NCI-H2227 (cell line): ENCODE measurements at regions not wholly inside any gene's neighbourhood (a gene's known extent, or its start where the extent isn't known, plus 50 kb on each side); places are given as distances from the start of the nearest gene placed in this dataset.

Source experiments
- DNase-seq: peaks from one replicate; lab custom pipeline; 2025; ENCODE audit not compliant: unreplicated experiment; lab: John Stamatoyannopoulos, UW

- no peak for DNase-seq
These were observed 64.5 kb upstream of the STK38L start for GRCh38 chr12:27179400-27180214.

DNA sequence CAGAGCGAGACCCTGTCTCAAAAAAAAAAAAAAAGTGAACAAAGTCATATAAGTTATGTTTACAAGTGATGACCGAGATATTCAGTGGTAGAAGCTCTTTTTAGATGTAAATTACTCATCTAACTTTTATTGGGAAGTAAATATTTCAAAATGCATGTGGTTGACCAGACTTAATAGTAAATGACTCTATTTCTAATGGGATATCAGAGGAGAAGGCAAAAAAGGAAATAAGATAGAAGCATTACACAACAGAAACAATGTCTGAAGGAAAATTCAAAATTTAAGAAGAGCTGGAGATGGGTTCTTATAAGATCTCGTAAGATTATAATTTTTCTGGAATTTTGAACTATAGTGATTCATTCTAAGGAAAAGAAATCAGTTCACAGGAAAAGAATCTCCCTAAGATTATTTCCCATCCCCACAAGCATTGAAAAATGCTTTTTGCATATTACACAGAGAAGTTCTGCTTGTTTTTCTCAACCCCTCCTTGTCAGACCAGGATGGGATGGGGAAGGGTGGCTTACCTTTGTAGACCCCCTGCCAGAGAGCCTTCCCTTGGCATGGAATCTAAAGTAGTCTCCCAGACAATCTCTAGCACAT is 63.1 kb upstream of the STK38L start:
- no peak for DNase-seq

DNA sequence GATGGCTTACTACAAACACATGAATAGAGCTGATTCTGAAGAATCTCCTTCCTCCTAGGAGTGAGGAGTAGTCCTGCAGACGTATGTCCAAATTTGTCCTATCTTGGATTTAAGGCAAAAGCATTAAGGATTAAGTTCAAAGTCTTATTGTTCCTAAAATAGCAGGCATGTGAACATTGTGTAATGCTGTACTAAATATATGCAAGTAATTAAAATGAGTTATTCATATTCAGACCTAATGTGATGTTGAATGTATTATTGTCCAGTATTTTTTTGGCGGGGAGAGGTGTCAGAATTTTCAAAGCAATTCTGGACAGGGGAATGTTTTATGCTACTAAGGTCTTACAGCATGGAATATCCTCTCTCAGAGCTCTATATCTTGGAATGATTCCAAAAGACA is 60.7 kb upstream of the STK38L start:
- no peak for DNase-seq

- no peak for DNase-seq
These were observed 58.7 kb upstream of the STK38L start for GRCh38 chr12:27185234-27186021.

DNA sequence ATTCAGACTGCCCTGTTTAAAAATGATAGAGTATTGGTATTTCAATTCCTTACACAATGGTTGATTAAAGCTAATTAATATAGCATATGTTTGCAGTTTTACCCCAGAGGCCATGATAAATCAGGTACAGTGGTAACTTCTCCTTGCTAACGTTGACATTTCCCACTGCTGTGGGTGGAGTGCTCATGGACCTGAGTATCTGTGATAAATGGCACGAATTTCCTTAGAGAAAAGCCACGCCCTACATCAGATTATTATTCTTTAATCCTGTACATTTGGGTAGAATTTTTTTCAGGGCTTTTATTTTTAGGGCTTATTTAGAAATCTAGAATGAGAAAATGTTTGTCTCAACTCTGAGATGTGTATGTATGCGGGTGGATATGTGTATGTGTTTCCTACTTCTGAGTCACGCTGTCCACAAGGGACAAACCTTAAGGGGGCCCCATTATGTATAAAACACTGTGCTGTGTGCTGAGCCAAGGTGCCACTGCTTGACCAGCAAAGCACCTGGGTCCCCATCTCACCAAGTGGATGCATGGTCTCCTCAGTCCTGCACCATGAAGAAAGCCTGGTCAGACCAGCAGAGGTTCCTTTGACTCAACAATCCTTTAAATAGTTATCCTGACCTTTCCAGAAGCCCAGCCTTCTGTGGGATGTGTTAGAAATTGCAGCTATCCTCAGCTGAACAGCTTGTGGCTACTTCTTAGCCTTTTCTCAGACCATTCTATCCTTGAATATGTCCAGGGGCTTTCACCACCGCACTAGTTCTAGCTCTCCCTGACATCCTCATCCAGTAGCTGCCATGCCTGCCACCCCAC is 57.9 kb upstream of the STK38L start:
- DNase-seq, result no peak

GRCh38 chr12:27187697-27188096 is 56.4 kb upstream of the STK38L start:
- no peak for DNase-seq

DNA sequence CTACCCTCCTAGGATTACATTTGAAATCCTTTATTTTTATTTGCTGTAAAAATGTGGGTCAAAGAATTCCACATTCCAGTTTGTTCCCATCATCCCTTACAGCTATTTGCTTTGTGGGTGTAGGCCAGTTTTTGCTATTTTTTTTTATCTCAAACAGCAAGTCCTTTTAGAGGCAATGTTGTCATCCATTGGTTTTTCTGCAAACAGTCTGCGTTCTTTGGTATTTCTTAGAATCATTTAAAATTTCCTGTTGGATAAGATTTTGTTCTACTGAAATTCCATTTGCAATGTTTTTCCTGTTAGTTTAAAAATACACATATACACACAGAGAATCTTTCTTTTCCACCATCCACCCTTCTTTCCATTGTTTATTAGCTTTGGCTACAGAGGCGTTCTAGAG is 53.3 kb upstream of the STK38L start:
- no peak for DNase-seq

- DNase-seq, result no peak
These were observed 52.6 kb upstream of the STK38L start for GRCh38 chr12:27191531-27191930.

DNA sequence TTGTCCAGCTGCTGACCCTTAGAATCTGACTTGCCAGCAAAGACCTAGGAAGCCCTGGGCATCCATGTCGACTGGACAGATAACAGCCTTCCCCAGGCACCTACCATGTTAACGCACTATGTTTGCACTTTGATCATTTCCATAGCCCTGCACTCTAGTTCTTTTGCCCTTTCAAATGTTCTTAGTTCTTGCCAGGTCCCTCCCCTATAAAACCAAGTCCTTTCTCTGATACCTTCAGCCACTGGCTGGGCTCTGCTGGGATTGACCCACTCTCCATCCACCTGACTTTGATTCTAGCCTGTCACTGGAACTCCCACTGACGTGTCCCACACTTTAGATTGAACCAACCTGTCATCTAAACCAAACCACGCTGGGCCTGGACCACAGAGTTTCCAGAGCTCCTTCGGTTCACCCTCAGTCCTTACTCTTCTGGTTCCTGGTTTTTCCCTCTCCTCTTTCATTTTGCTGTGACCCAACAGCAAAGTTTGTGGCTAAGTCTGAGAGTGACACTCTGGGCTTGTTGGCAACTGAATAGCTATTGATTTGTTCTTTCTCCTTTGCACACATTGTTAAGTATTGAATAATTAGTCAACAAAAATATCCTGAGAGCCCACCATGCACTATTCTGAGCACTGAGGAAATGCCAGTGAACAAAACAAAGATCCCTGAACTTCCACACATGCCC is 51.8 kb upstream of the STK38L start:
- DNase-seq, result no peak

DNA sequence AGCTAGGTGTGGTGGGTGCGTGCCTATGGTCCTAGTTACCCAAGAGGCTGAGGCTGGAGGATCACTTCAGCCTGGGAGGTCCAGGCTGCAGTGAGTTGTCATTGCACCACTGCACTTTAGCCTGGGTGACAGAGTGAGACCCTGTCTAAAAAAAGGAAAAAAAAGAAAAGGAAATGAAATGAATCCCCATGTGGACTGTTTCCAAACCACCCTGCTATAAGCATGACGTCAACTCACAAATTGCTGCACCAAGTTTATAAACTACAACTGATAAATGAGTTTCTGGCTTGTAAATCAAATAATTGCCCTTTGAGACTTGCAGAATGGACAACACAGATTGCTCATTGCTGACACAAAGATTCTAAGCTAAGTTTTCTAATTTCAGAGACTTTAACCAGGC is 51.0 kb upstream of the STK38L start:
- DNase-seq, result no peak

GRCh38 chr12:27193854-27194544 is 50.1 kb upstream of the STK38L start:
- DNase-seq, result no peak
